H1 (cell line): ENCODE measurements at regions not wholly inside any gene's neighbourhood (a gene's known extent, or its start where the extent isn't known, plus 50 kb on each side); places are given as distances from the start of the nearest gene placed in this dataset.

ENCODE experiments used
- CTCF ChIA-PET: fragments of 300-600 bp; sonication (Branson Sonifier 250); formaldehyde crosslinking; loops from one replicate; lab custom pipeline; 2021; ENCODE audit not compliant: partially characterized antibody; lab: Charles Lee
- POLR2A ChIA-PET: fragments of 300-600 bp; sonication (Branson Sonifier 250); formaldehyde crosslinking; loops from one replicate; lab custom pipeline; 2021; ENCODE audit warnings: inconsistent platforms; ENCODE audit not compliant: partially characterized antibody; lab: Charles Lee
- DNase-seq, 2 experiments: peaks; one replicate each; pipeline versions ENCODE4 v3.0.0 to v3.0.0-alpha.2; 2010 to 2022; ENCODE audit warnings: low spot score in 2 of 2, low read depth in 1 of 2, mixed read lengths in 1 of 2
- FAIRE-seq: peaks from 2 replicates; lab custom pipeline; 2011; peaks lifted over from hg19 to GRCh38; lab: Jason Lieb, UNC
- H2AFZ ChIP-seq: 2 replicates; pipeline ENCODE4 v1.8.1; 2012; ENCODE audit warnings: low read length, inconsistent platforms
- H2AK5ac ChIP-seq: 2 replicates; pipeline ENCODE4 v1.6.1; 2013; ENCODE audit warnings: low read depth, low read length
- H2BK120ac ChIP-seq: replicated peaks from 2 replicates; pipeline ENCODE3; 2013; ENCODE audit warnings: low read depth, low read length, inconsistent platforms
- H2BK12ac ChIP-seq: 2 replicates; pipeline ENCODE4 v1.6.1; 2013; ENCODE audit warnings: low read depth, low read length
- H2BK15ac ChIP-seq: 2 replicates; pipeline ENCODE4 v1.6.1; 2013; ENCODE audit warnings: low read length
- H2BK20ac ChIP-seq: 2 replicates; pipeline ENCODE4 v1.6.1; 2013; ENCODE audit warnings: low read length
- H2BK5ac ChIP-seq: 2 replicates; pipeline ENCODE4 v1.6.1; 2013; ENCODE audit warnings: low read depth, low read length
- H3K14ac ChIP-seq: 2 replicates; pipeline ENCODE4 v1.6.1; 2013; ENCODE audit warnings: inconsistent platforms; ENCODE audit not compliant: insufficient read length
- H3K18ac ChIP-seq: 2 replicates; pipeline ENCODE4 v1.6.1; 2013; ENCODE audit warnings: low read length; ENCODE audit errors: extremely low read depth
- H3K23ac ChIP-seq: 2 replicates; pipeline ENCODE4 v1.6.1; 2013; ENCODE audit warnings: inconsistent platforms; ENCODE audit not compliant: insufficient read length
- H3K23me2 ChIP-seq: 2 replicates; pipeline ENCODE4 v1.6.1; 2013; ENCODE audit warnings: low read depth, low read length
- H3K27ac ChIP-seq: 2 replicates; pipeline ENCODE4 v1.6.1; 2011; ENCODE audit warnings: low read depth, low read length, inconsistent platforms
- H3K27me3 ChIP-seq, 4 experiments: replicated peaks in 1 of 4; 1 replicate in 1 of 4; 2 replicates in 3 of 4; pipeline versions ENCODE4 v1.6.1 to v1.8.1; 2011 to 2013; ENCODE audit warnings: low read length in 3 of 4, mild to moderate bottlenecking in 3 of 4, inconsistent platforms in 2 of 4, mixed read lengths in 2 of 4, moderate library complexity in 1 of 4; ENCODE audit not compliant: control insufficient read depth in 3 of 4, insufficient read depth in 3 of 4; ENCODE audit errors: extremely low read depth in 1 of 4
- H3K36me3 ChIP-seq, 4 experiments: 2 replicates each; pipeline versions ENCODE4 v1.6.1 to v1.8.1; 2011 to 2013; ENCODE audit warnings: mild to moderate bottlenecking in 4 of 4, low read length in 3 of 4, moderate library complexity in 2 of 4, control low read depth in 1 of 4, inconsistent platforms in 1 of 4; ENCODE audit not compliant: insufficient read depth in 4 of 4, control insufficient read depth in 2 of 4
- H3K4ac ChIP-seq: replicated peaks from 2 replicates; pipeline ENCODE3; 2013; ENCODE audit warnings: low read length, low read depth, mixed read lengths, inconsistent platforms; ENCODE audit not compliant: insufficient read length
- H3K4me1 ChIP-seq, 4 experiments: replicated peaks in 1 of 4; 1 replicate in 1 of 4; 2 replicates in 3 of 4; pipeline versions ENCODE4 v1.6.1 to v1.8.1; 2011 to 2013; ENCODE audit warnings: low read length in 3 of 4, inconsistent platforms in 2 of 4, mixed read lengths in 1 of 4; ENCODE audit not compliant: insufficient read depth in 4 of 4, control insufficient read depth in 3 of 4
- H3K4me2 ChIP-seq, 2 experiments: 2 replicates each; pipeline versions ENCODE4 v1.6.1 to v1.8.1; 2011 to 2013; ENCODE audit warnings: low read depth in 2 of 2, low read length in 2 of 2, control low read depth in 1 of 2, inconsistent platforms in 1 of 2, mild to moderate bottlenecking in 1 of 2; ENCODE audit not compliant: insufficient read depth in 1 of 2
- H3K4me3 ChIP-seq, 4 experiments: fragments of 200-600, 300-600 bp in 1 of 4; sonication (generic), shearing (Covaris generic), sonication (Bioruptor Twin) in 1 of 4; 2 replicates each; pipeline versions ENCODE4 v1.5.1 to v1.8.1; 2011 to 2016; ENCODE audit warnings: low read length in 4 of 4, low read depth in 3 of 4, control low read depth in 2 of 4, inconsistent platforms in 2 of 4, mild to moderate bottlenecking in 2 of 4, mixed read lengths in 1 of 4, moderate library complexity in 1 of 4; ENCODE audit not compliant: insufficient read depth in 2 of 4; ENCODE audit errors: extremely low read depth in 1 of 4
- H3K56ac ChIP-seq: replicated peaks from 2 replicates; pipeline ENCODE3; 2013; ENCODE audit warnings: low read depth, mild to moderate bottlenecking, mixed read lengths, low read length, inconsistent platforms; ENCODE audit not compliant: insufficient read length
- H3K79me1 ChIP-seq: 2 replicates; pipeline ENCODE4 v1.6.1; 2013; ENCODE audit warnings: low read depth, low read length, control low read depth
- H3K79me2 ChIP-seq, 2 experiments: 2 replicates each; pipeline versions ENCODE4 v1.6.1 to v1.8.1; 2012 to 2013; ENCODE audit warnings: low read length in 2 of 2, mild to moderate bottlenecking in 2 of 2, inconsistent platforms in 1 of 2; ENCODE audit not compliant: insufficient read depth in 2 of 2, control insufficient read depth in 1 of 2
- H3K9ac ChIP-seq, 4 experiments: replicated peaks in 1 of 4; 1 replicate in 1 of 4; 2 replicates in 3 of 4; pipeline versions ENCODE4 v1.6.1 to v1.8.1; 2011 to 2013; ENCODE audit warnings: low read depth in 3 of 4, low read length in 3 of 4, control low read depth in 2 of 4, mild to moderate bottlenecking in 2 of 4, moderate library complexity in 2 of 4, inconsistent platforms in 1 of 4; ENCODE audit errors: extremely low read depth in 1 of 4
- H3K9me3 ChIP-seq, 2 experiments: 2 replicates each; pipeline versions ENCODE4 v1.6.1 to v1.8.1; 2012 to 2013; ENCODE audit warnings: mild to moderate bottlenecking in 2 of 2, moderate library complexity in 2 of 2, control low read depth in 1 of 2, inconsistent platforms in 1 of 2, low read depth in 1 of 2, low read length in 1 of 2, mixed read lengths in 1 of 2; ENCODE audit not compliant: insufficient read depth in 2 of 2
- H4K20me1 ChIP-seq, 2 experiments: replicated peaks in 1 of 2; 2 replicates each; pipeline versions ENCODE3 to v1.8.1; 2011 to 2013; ENCODE audit warnings: inconsistent platforms in 2 of 2, low read length in 2 of 2, mild to moderate bottlenecking in 1 of 2; ENCODE audit not compliant: insufficient read depth in 2 of 2, control insufficient read depth in 1 of 2
- H4K5ac ChIP-seq: 2 replicates; pipeline ENCODE4 v1.6.1; 2013; ENCODE audit warnings: low read length, low read depth, mixed read lengths, inconsistent platforms; ENCODE audit not compliant: insufficient read length
- H4K8ac ChIP-seq: 2 replicates; pipeline ENCODE4 v1.8.0; 2013; ENCODE audit warnings: mild to moderate bottlenecking, moderate library complexity, low read length, inconsistent platforms; ENCODE audit not compliant: insufficient read depth; ENCODE audit errors: extremely low read depth
- H4K91ac ChIP-seq: replicated peaks from 2 replicates; pipeline ENCODE3; 2013; ENCODE audit warnings: low read length, mixed read lengths, inconsistent platforms; ENCODE audit not compliant: insufficient read length
- BCL11A ChIP-seq, 2 experiments: IDR thresholded peaks; one replicate each; pipeline ENCODE4 v1.6.1; 2011; ENCODE audit warnings: low read depth in 2 of 2, low read length in 2 of 2, mild to moderate bottlenecking in 2 of 2
- CEBPB ChIP-seq: IDR thresholded peaks from 2 replicates; pipeline ENCODE4 v1.6.1; 2012; ENCODE audit warnings: low read depth, low read length
- CTCF ChIP-seq, 3 experiments: IDR thresholded peaks; 1 replicate in 2 of 3; 2 replicates in 1 of 3; pipeline versions ENCODE4 v1.5.1 to v1.6.1; 2011; ENCODE audit warnings: low read length in 3 of 3, mild to moderate bottlenecking in 3 of 3, inconsistent platforms in 2 of 3, low read depth in 1 of 3, moderate library complexity in 1 of 3; ENCODE audit not compliant: insufficient read depth in 1 of 3; ENCODE audit errors: control extremely low read depth in 1 of 3
- KDM1A ChIP-seq: fragments of 200-600, 300-600 bp; sonication (generic); IDR thresholded peaks from 2 replicates; pipeline ENCODE4 v1.7.1; 2016; ENCODE audit warnings: mild to moderate bottlenecking, low read length, borderline replicate concordance
- SIN3A ChIP-seq, 2 experiments: IDR thresholded peaks in 1 of 2; conservative IDR thresholded peaks in 1 of 2; 2 replicates each; pipeline ENCODE4 v1.6.1; 2011 to 2012; ENCODE audit warnings: low read length in 2 of 2, improper control_type of control experiment in 1 of 2, low read depth in 1 of 2, mild to moderate bottlenecking in 1 of 2
- SP4 ChIP-seq: IDR thresholded peaks from 2 replicates; pipeline ENCODE4 v1.6.1; 2012; ENCODE audit warnings: low read length, inconsistent platforms
- ZNF274 ChIP-seq: IDR thresholded peaks from 2 replicates; pipeline ENCODE4 v1.7.0; 2012; ENCODE audit warnings: low read length, borderline replicate concordance; ENCODE audit errors: extremely low read depth

- Histone ChIP-seq H3K9me3 (no peaks in the 10 kb centered on the region), H2BK20ac (no peak overlapping the region), H2AK5ac (no peak overlapping the region), H2AFZ (no peak overlapping the region), H3K27me3 (no peaks in the 10 kb centered on the region; a peak in 1 of 7 replicates), H3K23me2 (no peaks in the 10 kb centered on the region), H3K18ac (no peak overlapping the region), H4K8ac (no peak overlapping the region), H3K9ac (no peak overlapping the region), H4K20me1 (no peaks in the 10 kb centered on the region), H3K36me3 (no peaks in the 10 kb centered on the region), H3K79me1 (no peaks in the 10 kb centered on the region), H3K14ac (no peak overlapping the region), H3K4ac (peak overlapping the region; percentile 16), H2BK12ac (no peak overlapping the region), H3K27ac (no peak overlapping the region), H4K5ac (no peak overlapping the region), H2BK120ac (no peak overlapping the region), H3K23ac (no peak overlapping the region), H3K4me2 (peak overlapping the region in 1 of 2 experiments; percentile 16; a peak in 1 of 4 replicates), H3K4me1 (peaks cover 4 to 24% (median 14%) of the 10 kb centered on the region in 4 experiments; a peak in 5 of 7 replicates), H3K4me3 (no peak overlapping the region), H2BK5ac (no peak overlapping the region), H4K91ac (no peak overlapping the region), H2BK15ac (no peak overlapping the region), H3K56ac (no peak overlapping the region), H3K79me2 (no peaks in the 10 kb centered on the region)
- FAIRE-seq (no peak), DNase-seq (no peak)
- POLR2A ChIA-PET = no interaction called here
- TF ChIP-seq BCL11A (IDR thresholded peaks at IDR 0.05; ENCODE audit: low read depth in 2 of 2, low read length in 2 of 2) (no peak), SIN3A (conservative IDR thresholded peaks at IDR 0.05 in 1 of 2, IDR thresholded peaks at IDR 0.05 in 1 of 2; ENCODE audit: low read depth in 1 of 2, low read length in 2 of 2) (no peak), SP4 (no peak), CTCF (IDR thresholded peaks at IDR 0.05; ENCODE audit: control extremely low read depth in 1 of 3, insufficient read depth in 1 of 3, low read depth in 1 of 3, low read length in 3 of 3) (no peak), CEBPB (no peak), KDM1A (no peak), ZNF274 (no peak)
- CTCF ChIA-PET = interaction anchor here (0.6 to 1.2 kb wide), 5 partner anchors 14 to 203 kb away, joined by 3 to 4 read pairs (median 3); no protein-coding TSS in a partner anchor
Observed at GRCh38 chr1:57984277-57984676, 560.4 kb upstream of the DAB1 start.
